ENCODE measurements at regions not wholly inside any gene's neighbourhood (a gene's known extent, or its start where the extent isn't known, plus 50 kb on each side); places are given as distances from the start of the nearest gene placed in this dataset.

- H3K27ac ChIP-seq: no peak overlapping the region
- no peak for TF ChIP-seq ZFX (IDR thresholded peaks at IDR 0.05)
- TF ChIP-seq CTCF (conservative IDR thresholded peaks at IDR 0.05): no peak
Measured at GRCh38 chr6:144582939-144583613, 297.9 kb downstream of the UTRN start.

GRCh38 chr6:144583614-144583954 lies 298.4 kb downstream of the UTRN start:
- no peak for TF ChIP-seq CTCF (conservative IDR thresholded peaks at IDR 0.05)
- no peak for TF ChIP-seq ZFX (IDR thresholded peaks at IDR 0.05)
- H3K27ac ChIP-seq: no peak overlapping the region

- TF ChIP-seq ZFX (IDR thresholded peaks at IDR 0.05) (no peak), CTCF (conservative IDR thresholded peaks at IDR 0.05) (peak; percentile 79)
- H3K27ac ChIP-seq: no peak overlapping the region
Measured at GRCh38 chr6:144585217-144585814, 300.2 kb downstream of the UTRN start.

GRCh38 chr6:144586986-144587385 lies 301.9 kb downstream of the UTRN start:
- TF ChIP-seq CTCF (conservative IDR thresholded peaks at IDR 0.05): no peak
- no peak for TF ChIP-seq ZFX (IDR thresholded peaks at IDR 0.05)
- no peak overlapping the region for H3K27ac ChIP-seq

GRCh38 chr6:144588697-144589325 lies 303.7 kb downstream of the UTRN start:
- H3K27ac ChIP-seq: no peak overlapping the region
- no peak for TF ChIP-seq ZFX (IDR thresholded peaks at IDR 0.05)
- no peak for TF ChIP-seq CTCF (conservative IDR thresholded peaks at IDR 0.05)

GRCh38 chr6:144590532-144590931 lies 305.4 kb downstream of the UTRN start:
- TF ChIP-seq CTCF (conservative IDR thresholded peaks at IDR 0.05) (no peak), ZFX (IDR thresholded peaks at IDR 0.05) (no peak)

GRCh38 chr6:144593392-144593791 lies 308.3 kb downstream of the UTRN start:
- TF ChIP-seq CTCF (conservative IDR thresholded peaks at IDR 0.05): no peak
- TF ChIP-seq ZFX (IDR thresholded peaks at IDR 0.05): no peak
- no peak overlapping the region for H3K27ac ChIP-seq

More at GRCh38 chr6:144590532-144590931, 305.4 kb downstream of the UTRN start:
- H3K27ac ChIP-seq: no peak overlapping the region

Measured in C4-2B (cell line).